T1000 (cell line): ENCODE measurements at regions not wholly inside any gene's neighbourhood (a gene's known extent, or its start where the extent isn't known, plus 50 kb on each side); places are given as distances from the start of the nearest gene placed in this dataset.
"Not testable (repeated sequence)": the region's sequence is repeated elsewhere in the genome, so short reads cannot be mapped to it uniquely, and the experiment has no call there.

Experiments
- DNase-seq: peaks from one replicate; lab custom pipeline; 2025; ENCODE audit warnings: mixed read lengths; lab: John Stamatoyannopoulos, UW

- DNase-seq: no peak
These were observed 98.1 kb downstream of the CCDC71L start for GRCh38 chr7:106562711-106563366.

GRCh38 chr7:106561666-106562411, 99.1 kb downstream of the CCDC71L start:
- DNase-seq: no peak

- no peak for DNase-seq
These were observed 99.8 kb downstream of the CCDC71L start for GRCh38 chr7:106561151-106561550.

GRCh38 chr7:106560482-106560881, 100.5 kb downstream of the CCDC71L start:
- no peak for DNase-seq

- DNase-seq: not testable (repeated sequence)
These were observed 104.7 kb downstream of the CCDC71L start for GRCh38 chr7:106556244-106556643.

- not testable (repeated sequence) for DNase-seq
These were observed 106.3 kb downstream of the CCDC71L start for GRCh38 chr7:106554623-106555022.

GRCh38 chr7:106553446-106553836, 107.5 kb downstream of the CCDC71L start:
- no peak for DNase-seq

- DNase-seq: no peak
These were observed 108.1 kb downstream of the CCDC71L start for GRCh38 chr7:106552645-106553445.

GRCh38 chr7:106551936-106552335, 109.0 kb downstream of the CCDC71L start:
- DNase-seq: no peak

GRCh38 chr7:106548491-106548890, 112.5 kb downstream of the CCDC71L start:
- no peak for DNase-seq

- DNase-seq: no peak
These were observed 115.7 kb downstream of the CCDC71L start for GRCh38 chr7:106545275-106545674.

GRCh38 chr7:106543221-106543757, 117.7 kb downstream of the CCDC71L start:
- no peak for DNase-seq

GRCh38 chr7:106542550-106543220, 118.3 kb downstream of the CCDC71L start:
- DNase-seq: peak; percentile 7

GRCh38 chr7:106538638-106539037, 122.3 kb downstream of the CCDC71L start:
- DNase-seq: no peak

GRCh38 chr7:106537119-106537518, 123.8 kb downstream of the CCDC71L start:
- DNase-seq: no peak

GRCh38 chr7:106536079-106536478, 124.9 kb downstream of the CCDC71L start:
- no peak for DNase-seq

- DNase-seq: no peak
These were observed 125.6 kb downstream of the CCDC71L start for GRCh38 chr7:106535234-106535932.

GRCh38 chr7:106534271-106534846, 126.6 kb downstream of the CCDC71L start:
- DNase-seq: no peak

- not testable (repeated sequence) for DNase-seq
These were observed 130.8 kb downstream of the CCDC71L start for GRCh38 chr7:106530183-106530582.

- DNase-seq: not testable (repeated sequence)
These were observed 134.3 kb downstream of the CCDC71L start for GRCh38 chr7:106526617-106527016.

- no peak for DNase-seq
These were observed 136.3 kb downstream of the CCDC71L start for GRCh38 chr7:106524690-106525059.
